ENCODE measurements at regions not wholly inside any gene's neighbourhood (a gene's known extent, or its start where the extent isn't known, plus 50 kb on each side); places are given as distances from the start of the nearest gene placed in this dataset.

- TF ChIP-seq CTCF (IDR thresholded peaks at IDR 0.05; ENCODE audit: low read depth, low read length) = no peak
- no peak for DNase-seq (ENCODE audit: extremely low read depth, low read depth)
These were observed 412.0 kb downstream of the TMEM114 start for GRCh38 chr16:8178271-8178670.

DNA sequence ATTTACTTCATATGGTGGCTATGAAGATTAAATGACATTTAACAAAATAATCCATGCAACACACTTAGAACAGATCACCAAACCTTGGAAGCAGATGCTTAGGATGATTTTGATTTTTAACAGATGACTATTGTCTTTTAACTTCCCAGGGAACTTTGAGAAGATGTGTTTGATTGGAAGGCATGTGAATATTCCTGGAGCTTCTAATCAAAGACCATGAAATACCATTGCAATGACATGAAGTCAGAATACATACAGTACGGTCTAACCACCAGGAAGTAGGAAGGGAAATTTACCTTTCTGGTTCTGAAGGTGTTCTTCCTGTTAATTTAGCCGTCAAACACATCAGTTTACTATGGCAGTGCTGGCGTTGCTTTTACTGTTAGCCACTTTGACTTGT, 414.9 kb downstream of the TMEM114 start:
- TF ChIP-seq CTCF (IDR thresholded peaks at IDR 0.05; ENCODE audit: low read depth, low read length) = no peak
- DNase-seq (ENCODE audit: extremely low read depth, low read depth) = no peak

DNA sequence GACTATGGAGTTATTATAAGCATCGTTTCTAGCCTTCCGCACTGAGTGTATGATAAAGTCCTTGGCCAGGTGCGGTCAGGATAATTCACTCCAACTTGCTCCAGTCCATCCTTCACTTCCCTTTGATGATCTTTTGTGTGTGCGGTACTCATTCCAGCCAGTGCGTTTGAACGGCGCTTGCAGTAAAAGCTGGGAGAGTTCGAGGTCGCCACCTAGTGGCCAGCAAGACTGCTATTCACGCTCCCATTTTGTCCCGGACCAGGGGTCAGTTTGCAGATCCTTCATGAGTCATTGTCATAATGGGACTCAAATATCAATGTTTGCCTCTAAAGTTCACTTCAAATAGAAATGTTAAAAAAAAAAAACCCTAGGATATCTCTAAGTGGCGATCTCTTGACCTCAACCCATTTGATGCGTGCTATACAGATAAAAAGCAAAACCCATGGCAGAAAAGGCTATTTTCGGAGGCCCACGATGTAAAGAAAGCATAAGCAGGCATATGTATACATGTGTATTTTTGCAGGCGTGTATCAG, 417.1 kb downstream of the TMEM114 start:
- DNase-seq (ENCODE audit: extremely low read depth, low read depth) = no peak
- TF ChIP-seq CTCF (IDR thresholded peaks at IDR 0.05; ENCODE audit: low read depth, low read length) = peak; percentile 17

DNA sequence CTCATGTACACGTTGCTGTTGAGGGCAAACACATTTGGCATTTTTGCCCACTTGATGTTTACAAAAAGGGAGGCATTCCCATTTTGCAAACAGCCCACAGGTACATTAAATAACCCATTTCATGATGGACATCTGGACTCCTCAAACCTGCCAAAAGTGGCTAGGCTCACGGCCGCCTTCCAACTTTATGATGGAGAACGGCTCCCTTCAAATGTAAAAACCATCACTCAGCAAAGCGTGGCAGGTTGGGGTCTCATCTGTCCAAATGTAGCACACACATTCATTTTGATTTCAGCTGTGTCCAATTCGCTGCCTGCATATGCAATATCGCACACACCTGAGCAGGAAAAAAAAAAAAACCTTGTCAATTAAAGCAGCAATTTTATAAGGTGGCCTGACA, 417.8 kb downstream of the TMEM114 start:
- no peak for TF ChIP-seq CTCF (IDR thresholded peaks at IDR 0.05; ENCODE audit: low read depth, low read length)

DNA sequence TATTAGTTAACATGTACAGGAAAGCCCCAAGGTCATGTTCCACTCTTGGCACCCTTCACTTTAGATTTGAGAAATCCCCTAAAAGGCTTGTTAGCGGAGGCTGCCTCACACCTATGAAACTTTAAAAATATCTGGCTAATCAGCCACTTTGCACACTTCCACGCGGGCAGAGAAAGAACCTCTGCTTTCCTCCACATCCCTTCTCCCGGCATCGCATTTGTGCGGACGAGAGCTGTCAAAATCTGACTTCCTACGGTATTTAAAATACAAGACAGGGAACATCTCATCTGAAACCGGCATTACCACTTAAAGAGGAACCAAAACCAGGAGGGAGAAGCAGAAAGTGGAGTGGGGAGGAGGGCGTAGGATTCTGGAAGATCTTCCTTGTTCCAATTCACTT, 422.3 kb downstream of the TMEM114 start:
- no peak for DNase-seq (ENCODE audit: extremely low read depth, low read depth)
- TF ChIP-seq CTCF (IDR thresholded peaks at IDR 0.05; ENCODE audit: low read depth, low read length) = no peak

More for the DNA sequence above, 417.8 kb downstream of the TMEM114 start:
- DNase-seq (ENCODE audit: extremely low read depth, low read depth) = no peak

GRCh38 chr16:8167436-8167835, 422.9 kb downstream of the TMEM114 start:
- DNase-seq (ENCODE audit: extremely low read depth, low read depth) = no peak

GRCh38 chr16:8158051-8158450, 432.3 kb downstream of the TMEM114 start:
- TF ChIP-seq CTCF (IDR thresholded peaks at IDR 0.05; ENCODE audit: low read depth, low read length) = no peak
- DNase-seq (ENCODE audit: extremely low read depth, low read depth) = no peak

More at GRCh38 chr16:8167436-8167835, 422.9 kb downstream of the TMEM114 start:
- no peak for TF ChIP-seq CTCF (IDR thresholded peaks at IDR 0.05; ENCODE audit: low read depth, low read length)
